ENCODE measurements at regions not wholly inside any gene's neighbourhood (a gene's known extent, or its start where the extent isn't known, plus 50 kb on each side); places are given as distances from the start of the nearest gene placed in this dataset.

- Histone ChIP-seq H3K27ac (ENCODE audit: insufficient read length, low read depth, low read length) (no peak overlapping the region), H3K4me2 (ENCODE audit: insufficient read depth, insufficient read length, low read length) (no peak overlapping the region), H4K8ac (replicated peaks; ENCODE audit: insufficient read length, low read depth, low read length) (no peak overlapping the region), H3K79me1 (ENCODE audit: insufficient read depth, low read depth, low read length, poor library complexity, severe bottlenecking) (no peaks in the 10 kb centered on the region), H4K5ac (ENCODE audit: insufficient read length, low read depth, low read length) (no peak overlapping the region), H3K27me3 (ENCODE audit: insufficient read depth, low read length) (no peaks in the 10 kb centered on the region), H2BK5ac (ENCODE audit: insufficient read length, low read length) (no peak overlapping the region), H2BK12ac (ENCODE audit: insufficient read length, low read depth, low read length) (no peak overlapping the region), H2AFZ (ENCODE audit: low read length) (no peak overlapping the region), H3K79me2 (ENCODE audit: insufficient read depth, low read length) (no peaks in the 10 kb centered on the region), H4K91ac (ENCODE audit: insufficient read length, low read depth, low read length) (no peak overlapping the region), H3K4ac (ENCODE audit: low read depth, low read length) (no peak overlapping the region), H3K9me3 (ENCODE audit: control insufficient read depth, low read depth, low read length) (no peaks in the 10 kb centered on the region), H2BK120ac (ENCODE audit: low read depth, low read length, poor library complexity, severe bottlenecking) (no peak overlapping the region), H2BK20ac (ENCODE audit: low read depth, low read length, poor library complexity, severe bottlenecking) (no peak overlapping the region), H2AK5ac (ENCODE audit: insufficient read length, low read length) (no peak overlapping the region), H4K20me1 (ENCODE audit: control insufficient read depth, insufficient read depth, insufficient read length) (no peaks in the 10 kb centered on the region), H3K23me2 (ENCODE audit: insufficient read length, low read depth, low read length, poor library complexity, severe bottlenecking) (no peaks in the 10 kb centered on the region), H3K56ac (ENCODE audit: insufficient read length, low read depth, low read length) (no peak overlapping the region), H3K9ac (ENCODE audit: extremely low read depth, insufficient read length, low read length) (no peak overlapping the region), H3K14ac (ENCODE audit: insufficient read depth, low read length) (no peak overlapping the region), H3K18ac (ENCODE audit: insufficient read length, low read depth, low read length) (no peak overlapping the region), H3T11ph (ENCODE audit: low read length) (no peak overlapping the region), H2BK15ac (ENCODE audit: low read depth, low read length) (no peak overlapping the region), H3K4me1 (ENCODE audit: insufficient read depth, low read length) (no peaks in the 10 kb centered on the region), H3K23ac (ENCODE audit: insufficient read length, low read depth, low read length) (no peak overlapping the region)
- Mint-ChIP-seq H3K4me1 (peaks cover 6 to 7% of the 10 kb centered on the region in 2 experiments), H3K27ac (no peak overlapping the region), H3K4me3 (no peak overlapping the region), H3K27me3 (ENCODE audit: low read depth) (no peaks in the 10 kb centered on the region), H3K36me3 (ENCODE audit: insufficient read depth in 1 of 3, low read depth in 3 of 3) (peaks cover 0 to 1% (median 0%) of the 10 kb centered on the region in 3 experiments; a peak in 1 of 7 replicates), H3K9me3 (no peaks in the 10 kb centered on the region; a peak in 1 of 5 replicates)
- no peak for TF ChIP-seq CTCF (conservative IDR thresholded peaks at IDR 0.05)
- WGBS (ENCODE audit: extremely low coverage, insufficient read length, low lambda C conversion rate), result no CpG with 5 or more reads among the region's 5 CpGs
- no peak for DNase-seq
Observed at GRCh38 chr2:147389218-147389617, 455.6 kb upstream of the ACVR2A start.
